ENCODE measurements at regions not wholly inside any gene's neighbourhood (a gene's known extent, or its start where the extent isn't known, plus 50 kb on each side); places are given as distances from the start of the nearest gene placed in this dataset.

GRCh38 chr16:52346709-52347108, 200.2 kb downstream of the TOX3 start:
- no peak for TF ChIP-seq CTCF (IDR thresholded peaks at IDR 0.05)
- no peak for TF ChIP-seq ZFX (IDR thresholded peaks at IDR 0.05; ENCODE audit: borderline replicate concordance)
